Bronchial epithelial cell (primary cell): ENCODE measurements at regions not wholly inside any gene's neighbourhood (a gene's known extent, or its start where the extent isn't known, plus 50 kb on each side); places are given as distances from the start of the nearest gene placed in this dataset.
"Not testable (repeated sequence)": the region's sequence is repeated elsewhere in the genome, so short reads cannot be mapped to it uniquely, and the experiment has no call there.

Source experiments
- DNase-seq: peaks from one replicate; pipeline ENCODE4 v3.0.0-alpha.2; 2010; ENCODE audit warnings: low read depth
- FAIRE-seq: peaks from 2 replicates; lab custom pipeline; 2011; peaks lifted over from hg19 to GRCh38; lab: Jason Lieb, UNC
- H3K27me3 ChIP-seq: 2 replicates; pipeline ENCODE4 v1.5.1; 2011; ENCODE audit warnings: low read length; ENCODE audit not compliant: control insufficient read depth, insufficient read depth
- H3K36me3 ChIP-seq: 2 replicates; pipeline ENCODE4 v1.5.1; 2011; ENCODE audit warnings: low read length; ENCODE audit not compliant: control insufficient read depth, insufficient read depth
- H3K4me3 ChIP-seq: 2 replicates; pipeline ENCODE4 v1.5.1; 2011; ENCODE audit warnings: mild to moderate bottlenecking, low read depth, low read length, control low read depth
- TF ChIP-seq, protein P1 (sequence below): IDR thresholded peaks from 2 replicates; pipeline ENCODE4 v1.5.1; 2011; ENCODE audit warnings: mild to moderate bottlenecking, moderate library complexity, low read length, control low read depth, inconsistent platforms; ENCODE audit not compliant: insufficient read depth, severe bottlenecking

DNA sequence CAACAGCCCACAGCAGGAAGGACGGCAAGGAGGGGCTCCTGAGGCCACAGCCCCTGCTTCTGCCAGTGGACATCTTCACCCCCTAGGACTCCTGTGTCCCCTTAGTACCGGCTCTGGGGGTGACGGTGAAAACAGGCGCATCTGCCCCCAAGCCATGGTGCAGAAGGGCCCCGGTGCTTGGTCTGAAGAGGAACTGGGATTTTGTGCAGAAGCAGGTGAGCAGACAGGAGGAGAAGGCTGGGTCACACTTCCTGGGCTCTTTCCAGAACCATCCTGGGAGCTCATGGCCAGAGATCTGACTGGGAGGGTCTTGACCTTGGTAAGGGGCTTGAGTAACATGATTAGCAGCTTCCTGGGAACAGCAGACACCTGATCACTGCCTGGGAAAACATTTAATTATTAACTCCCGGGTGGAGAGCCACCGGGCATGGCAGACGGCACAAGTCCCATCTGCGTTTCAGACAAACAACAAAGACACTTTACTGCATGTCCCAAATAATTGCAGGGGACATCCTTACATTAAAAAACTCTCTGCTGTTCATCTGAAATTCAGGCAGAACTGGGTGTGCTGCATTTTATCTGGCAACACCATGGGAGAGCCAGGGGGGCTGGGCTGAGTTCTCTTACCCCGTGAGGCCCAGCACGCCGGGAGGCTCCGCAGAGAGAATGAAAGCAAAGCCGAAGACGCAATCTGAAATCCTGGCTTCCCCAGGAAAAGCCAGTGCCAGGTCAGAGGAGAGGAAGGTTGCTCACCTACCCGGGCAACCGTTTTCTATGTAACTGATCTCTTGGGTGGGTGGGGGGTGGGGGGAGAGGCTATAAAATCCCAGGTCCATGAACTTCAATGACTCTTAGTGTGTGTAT is 1542.8 kb downstream of the TSPY10 start:
- FAIRE-seq = no peak
- TF ChIP-seq, protein P1, sequence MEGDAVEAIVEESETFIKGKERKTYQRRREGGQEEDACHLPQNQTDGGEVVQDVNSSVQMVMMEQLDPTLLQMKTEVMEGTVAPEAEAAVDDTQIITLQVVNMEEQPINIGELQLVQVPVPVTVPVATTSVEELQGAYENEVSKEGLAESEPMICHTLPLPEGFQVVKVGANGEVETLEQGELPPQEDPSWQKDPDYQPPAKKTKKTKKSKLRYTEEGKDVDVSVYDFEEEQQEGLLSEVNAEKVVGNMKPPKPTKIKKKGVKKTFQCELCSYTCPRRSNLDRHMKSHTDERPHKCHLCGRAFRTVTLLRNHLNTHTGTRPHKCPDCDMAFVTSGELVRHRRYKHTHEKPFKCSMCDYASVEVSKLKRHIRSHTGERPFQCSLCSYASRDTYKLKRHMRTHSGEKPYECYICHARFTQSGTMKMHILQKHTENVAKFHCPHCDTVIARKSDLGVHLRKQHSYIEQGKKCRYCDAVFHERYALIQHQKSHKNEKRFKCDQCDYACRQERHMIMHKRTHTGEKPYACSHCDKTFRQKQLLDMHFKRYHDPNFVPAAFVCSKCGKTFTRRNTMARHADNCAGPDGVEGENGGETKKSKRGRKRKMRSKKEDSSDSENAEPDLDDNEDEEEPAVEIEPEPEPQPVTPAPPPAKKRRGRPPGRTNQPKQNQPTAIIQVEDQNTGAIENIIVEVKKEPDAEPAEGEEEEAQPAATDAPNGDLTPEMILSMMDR = no peak

DNA sequence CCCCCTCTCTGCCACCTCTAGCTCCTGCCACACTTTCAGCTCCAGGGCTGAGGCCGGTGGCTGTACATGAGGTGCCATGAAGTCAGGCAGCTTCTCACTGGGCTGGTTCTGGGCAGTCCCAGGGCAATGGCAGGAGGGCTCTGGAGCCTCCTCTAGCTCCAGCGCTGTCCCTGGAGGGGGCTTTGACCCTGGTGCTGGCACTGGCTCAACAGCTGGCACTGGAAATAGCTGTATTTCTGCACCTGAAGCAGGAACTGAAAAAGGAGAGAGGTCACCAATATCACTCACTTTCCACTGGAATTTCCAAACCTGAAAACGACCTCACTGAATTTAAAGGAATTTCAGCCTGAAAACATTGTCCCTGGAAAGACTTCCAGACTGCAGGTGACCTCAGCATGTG is 1558.1 kb downstream of the TSPY10 start:
- not testable (repeated sequence) for H3K27me3 ChIP-seq, H3K4me3 ChIP-seq, DNase-seq, H3K36me3 ChIP-seq, FAIRE-seq

More for the DNA sequence above, 1542.8 kb downstream of the TSPY10 start:
- Histone ChIP-seq H3K4me3 (no peak overlapping the region), H3K27me3 (no peaks in the 10 kb centered on the region), H3K36me3 (no peaks in the 10 kb centered on the region)
- no peak for DNase-seq

DNA sequence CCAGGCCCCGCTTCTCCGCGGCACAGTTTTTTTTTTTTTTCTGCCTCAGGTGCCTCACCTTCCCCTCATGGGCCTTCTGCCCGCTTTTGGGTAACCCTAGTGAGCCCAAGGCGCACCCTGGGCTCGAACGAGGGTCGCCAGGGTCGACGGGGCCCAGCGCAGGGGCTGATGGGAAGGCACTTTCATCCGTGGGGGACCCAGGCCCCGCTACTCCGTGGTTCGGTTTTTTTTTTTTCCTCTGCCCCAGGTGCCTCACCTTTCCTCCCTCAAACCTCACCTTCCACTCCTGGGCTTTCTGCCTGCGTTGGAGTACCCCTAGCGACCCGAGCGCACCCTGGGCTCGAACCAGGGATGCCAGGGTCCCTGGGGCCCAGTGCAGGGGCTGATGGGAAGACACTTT is 1569.8 kb downstream of the TSPY10 start:
- DNase-seq, FAIRE-seq, H3K36me3 ChIP-seq, H3K4me3 ChIP-seq, H3K27me3 ChIP-seq: not testable (repeated sequence)

GRCh38 chrY:11098419-11098818 is 1570.7 kb downstream of the TSPY10 start:
- H3K36me3 ChIP-seq, H3K27me3 ChIP-seq, FAIRE-seq, H3K4me3 ChIP-seq, DNase-seq: not testable (repeated sequence)

DNA sequence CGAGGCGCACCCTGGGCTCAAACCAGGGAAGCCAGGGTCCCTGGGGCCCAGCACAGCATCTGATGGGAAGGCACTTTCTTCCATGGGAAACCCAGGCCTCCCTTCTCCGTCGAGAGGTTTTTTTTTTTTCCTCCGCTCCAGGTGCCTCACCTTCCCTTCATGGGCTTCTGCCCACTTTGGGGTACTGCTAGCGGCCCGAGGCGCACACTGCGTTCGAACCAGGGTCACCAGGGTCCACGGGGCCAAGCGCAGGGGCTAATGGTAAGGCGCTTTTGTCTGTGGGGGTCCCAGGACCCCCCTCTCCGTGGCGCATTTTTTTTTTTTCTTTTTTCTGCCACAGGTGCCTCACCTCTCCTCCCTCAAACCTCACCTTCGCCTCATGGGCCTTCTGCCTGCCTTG is 1571.3 kb downstream of the TSPY10 start:
- FAIRE-seq = no peak
- no peaks in the 10 kb centered on the region for H3K27me3 ChIP-seq
- no peak overlapping the region for H3K4me3 ChIP-seq
- no peaks in the 10 kb centered on the region for H3K36me3 ChIP-seq
- DNase-seq = no peak
- TF ChIP-seq, protein P1 = no peak

GRCh38 chrY:11100472-11100871 is 1572.8 kb downstream of the TSPY10 start:
- H3K36me3 ChIP-seq, H3K4me3 ChIP-seq, DNase-seq, FAIRE-seq, H3K27me3 ChIP-seq: not testable (repeated sequence)

DNA sequence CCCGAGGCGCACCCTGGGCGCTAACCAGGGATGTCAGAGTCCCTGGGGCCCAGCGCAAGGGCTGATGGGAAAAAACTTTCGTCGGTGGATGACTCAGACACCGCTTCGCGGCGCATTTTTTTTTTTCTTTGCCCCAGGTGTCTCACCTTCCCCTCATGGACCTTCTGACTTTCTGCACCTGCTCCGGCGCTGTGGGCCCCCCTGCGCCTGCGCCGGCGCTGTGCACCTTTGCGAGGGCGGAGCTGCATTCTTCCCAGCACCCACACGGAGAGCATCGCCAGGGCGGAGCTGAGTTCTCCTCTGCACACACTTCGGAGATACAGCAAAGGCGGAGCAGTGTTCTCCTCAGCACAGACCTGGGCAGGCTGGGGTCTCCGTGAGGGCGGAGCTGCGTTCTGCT is 1575.3 kb downstream of the TSPY10 start:
- FAIRE-seq, H3K27me3 ChIP-seq, H3K36me3 ChIP-seq, H3K4me3 ChIP-seq, DNase-seq: not testable (repeated sequence)

- H3K36me3 ChIP-seq, DNase-seq, H3K27me3 ChIP-seq, FAIRE-seq, H3K4me3 ChIP-seq: not testable (repeated sequence)
These were observed 1579.6 kb downstream of the TSPY10 start for GRCh38 chrY:11107127-11107918.

DNA sequence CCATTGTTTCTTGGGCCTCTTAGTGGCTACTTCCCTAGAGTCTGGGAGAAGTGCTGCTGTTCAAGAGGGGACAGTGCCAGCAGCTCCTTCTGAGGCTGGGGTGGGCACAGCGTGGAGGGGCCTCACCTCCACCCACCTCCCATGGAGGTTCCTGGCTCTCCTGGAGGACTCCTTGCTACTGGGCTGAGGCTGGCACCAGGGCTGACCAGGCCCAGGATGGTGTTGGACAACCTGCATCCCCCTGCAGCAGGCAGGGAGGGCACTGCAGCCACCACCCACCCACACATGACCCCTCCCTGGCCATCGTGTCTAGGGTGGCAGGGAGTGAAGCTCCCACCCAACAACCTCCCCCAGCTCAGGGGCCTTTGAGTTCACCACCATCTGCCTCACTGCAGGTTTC is 1549.3 kb upstream of the USP9Y start:
- not testable (repeated sequence) for FAIRE-seq

GRCh38 chrY:11156100-11156499 is 1544.9 kb upstream of the USP9Y start:
- H3K4me3 ChIP-seq, DNase-seq, FAIRE-seq, H3K27me3 ChIP-seq, H3K36me3 ChIP-seq: not testable (repeated sequence)

More for the DNA sequence above, 1549.3 kb upstream of the USP9Y start:
- not testable (repeated sequence) for DNase-seq, H3K27me3 ChIP-seq, H3K36me3 ChIP-seq, H3K4me3 ChIP-seq

- H3K4me3 ChIP-seq, FAIRE-seq, H3K36me3 ChIP-seq, H3K27me3 ChIP-seq, DNase-seq: not testable (repeated sequence)
These were observed 1544.2 kb upstream of the USP9Y start for GRCh38 chrY:11156846-11157245.

GRCh38 chrY:11177033-11177432 is 1524.0 kb upstream of the USP9Y start:
- not testable (repeated sequence) for DNase-seq, FAIRE-seq

More at GRCh38 chrY:11177033-11177432, 1524.0 kb upstream of the USP9Y start:
- H3K27me3 ChIP-seq, H3K36me3 ChIP-seq, H3K4me3 ChIP-seq: not testable (repeated sequence)
